Fibroblast of mammary gland (primary cell): ENCODE measurements at regions not wholly inside any gene's neighbourhood (a gene's known extent, or its start where the extent isn't known, plus 50 kb on each side); places are given as distances from the start of the nearest gene placed in this dataset.

Source experiments
- DNase-seq: peaks from one replicate; pipeline ENCODE4 v3.0.0-alpha.2; 2010; ENCODE audit warnings: low read depth
- H3K4me3 ChIP-seq: 2 replicates; pipeline ENCODE4 v1.5.1; 2011; ENCODE audit warnings: low read depth, mild to moderate bottlenecking, low read length, moderate library complexity; ENCODE audit not compliant: control insufficient read depth
- TF ChIP-seq, protein P1 (sequence below): conservative IDR thresholded peaks from 2 replicates; pipeline ENCODE4 v1.5.1; 2011; ENCODE audit warnings: low read depth, low read length, inconsistent platforms; ENCODE audit not compliant: control insufficient read depth, insufficient read depth

GRCh38 chr4:133247861-133248260, 98.8 kb downstream of the PCDH10 start:
- no peak for DNase-seq
- TF ChIP-seq, protein P1, sequence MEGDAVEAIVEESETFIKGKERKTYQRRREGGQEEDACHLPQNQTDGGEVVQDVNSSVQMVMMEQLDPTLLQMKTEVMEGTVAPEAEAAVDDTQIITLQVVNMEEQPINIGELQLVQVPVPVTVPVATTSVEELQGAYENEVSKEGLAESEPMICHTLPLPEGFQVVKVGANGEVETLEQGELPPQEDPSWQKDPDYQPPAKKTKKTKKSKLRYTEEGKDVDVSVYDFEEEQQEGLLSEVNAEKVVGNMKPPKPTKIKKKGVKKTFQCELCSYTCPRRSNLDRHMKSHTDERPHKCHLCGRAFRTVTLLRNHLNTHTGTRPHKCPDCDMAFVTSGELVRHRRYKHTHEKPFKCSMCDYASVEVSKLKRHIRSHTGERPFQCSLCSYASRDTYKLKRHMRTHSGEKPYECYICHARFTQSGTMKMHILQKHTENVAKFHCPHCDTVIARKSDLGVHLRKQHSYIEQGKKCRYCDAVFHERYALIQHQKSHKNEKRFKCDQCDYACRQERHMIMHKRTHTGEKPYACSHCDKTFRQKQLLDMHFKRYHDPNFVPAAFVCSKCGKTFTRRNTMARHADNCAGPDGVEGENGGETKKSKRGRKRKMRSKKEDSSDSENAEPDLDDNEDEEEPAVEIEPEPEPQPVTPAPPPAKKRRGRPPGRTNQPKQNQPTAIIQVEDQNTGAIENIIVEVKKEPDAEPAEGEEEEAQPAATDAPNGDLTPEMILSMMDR, result no peak

DNA sequence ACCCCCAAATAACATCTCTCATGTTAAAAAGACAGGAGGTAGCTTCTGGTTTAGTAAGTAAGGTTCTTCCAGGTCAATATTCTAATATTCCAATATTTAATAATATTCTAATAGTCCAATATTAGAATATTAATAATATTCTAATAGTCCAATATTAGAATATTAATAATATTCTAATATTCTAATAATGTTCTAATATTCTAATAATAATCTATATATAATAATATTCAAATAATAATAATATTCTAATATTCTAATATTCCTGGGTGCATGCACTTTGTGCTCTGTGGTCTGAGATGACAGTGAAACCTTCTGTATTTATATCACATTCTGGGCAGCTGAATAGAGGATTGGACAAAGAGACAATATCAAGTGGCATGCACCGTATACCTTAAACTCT, 96.1 kb downstream of the PCDH10 start:
- TF ChIP-seq, protein P1, result no peak
- DNase-seq, result no peak

More at GRCh38 chr4:133247861-133248260, 98.8 kb downstream of the PCDH10 start:
- no peak overlapping the region for H3K4me3 ChIP-seq

More for the DNA sequence above, 96.1 kb downstream of the PCDH10 start:
- H3K4me3 ChIP-seq, result no peak overlapping the region
